Stimulated activated CD4-positive, alpha-beta T cell treated with anti-CD3 and anti-CD28 coated beads, Interleukin-2, amount 100 ng/mL, for 4 hours (primary cell): ENCODE measurements at regions not wholly inside any gene's neighbourhood (a gene's known extent, or its start where the extent isn't known, plus 50 kb on each side); places are given as distances from the start of the nearest gene placed in this dataset.
A peak's percentile ranks its signal among the peaks of the same experiment; 100 is the strongest.
"Not testable (repeated sequence)": the region's sequence is repeated elsewhere in the genome, so short reads cannot be mapped to it uniquely, and the experiment has no call there.

Experiments
- DNase-seq: peaks from one replicate; pipeline ENCODE4 v3.0.0-alpha.2; 2020; ENCODE audit warnings: low read depth

DNA sequence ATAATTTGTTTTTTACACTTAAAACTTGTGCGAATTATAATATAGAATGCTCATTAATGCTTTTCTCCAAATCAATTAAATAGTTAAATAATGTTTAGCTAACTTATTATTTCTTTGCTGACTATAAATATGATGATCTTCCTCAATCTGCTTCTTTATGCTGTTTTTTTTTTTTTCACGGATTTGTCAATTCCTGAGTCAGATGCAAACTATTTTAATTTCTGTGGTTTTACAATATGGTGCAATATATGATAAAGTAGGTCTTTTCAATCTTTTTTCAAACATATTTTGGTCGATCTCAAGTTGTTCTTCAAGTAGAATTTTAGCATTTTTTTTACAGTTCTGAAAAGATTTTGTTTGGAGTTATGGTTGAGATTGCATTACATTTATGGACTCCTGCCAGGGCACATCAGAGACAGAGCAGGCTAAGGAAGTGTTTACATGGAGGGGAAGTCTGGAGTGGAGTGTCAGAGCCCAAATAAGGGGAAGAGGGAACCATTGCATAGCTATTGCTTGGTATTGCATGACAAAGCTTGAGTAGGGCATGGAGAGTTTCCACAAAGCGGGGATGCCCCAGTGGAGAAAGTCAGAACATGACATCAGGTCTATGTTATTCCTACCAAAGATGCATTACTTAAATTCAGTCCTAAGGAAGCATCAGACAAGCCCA, 204.4 kb downstream of the OTUD1 start:
- no peak for DNase-seq

DNA sequence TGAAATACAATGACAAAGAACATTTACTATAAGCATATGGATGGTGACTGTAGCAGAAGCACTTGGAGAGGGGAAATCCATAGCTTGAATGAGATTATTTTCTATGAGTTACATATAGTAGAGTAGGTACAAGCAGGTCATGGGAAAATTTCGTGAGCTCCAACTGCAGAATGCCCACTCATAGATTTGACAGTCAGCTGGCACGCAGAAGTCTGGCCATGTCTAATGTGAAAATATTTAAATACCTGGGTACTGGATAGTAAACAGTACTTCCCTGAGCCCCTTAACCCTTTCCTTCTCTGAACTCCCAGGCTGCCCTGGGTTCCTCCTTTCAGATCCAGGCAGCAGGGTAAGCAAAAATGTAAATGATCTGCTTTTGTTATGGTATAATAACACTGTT, 209.7 kb downstream of the OTUD1 start:
- DNase-seq = no peak

DNA sequence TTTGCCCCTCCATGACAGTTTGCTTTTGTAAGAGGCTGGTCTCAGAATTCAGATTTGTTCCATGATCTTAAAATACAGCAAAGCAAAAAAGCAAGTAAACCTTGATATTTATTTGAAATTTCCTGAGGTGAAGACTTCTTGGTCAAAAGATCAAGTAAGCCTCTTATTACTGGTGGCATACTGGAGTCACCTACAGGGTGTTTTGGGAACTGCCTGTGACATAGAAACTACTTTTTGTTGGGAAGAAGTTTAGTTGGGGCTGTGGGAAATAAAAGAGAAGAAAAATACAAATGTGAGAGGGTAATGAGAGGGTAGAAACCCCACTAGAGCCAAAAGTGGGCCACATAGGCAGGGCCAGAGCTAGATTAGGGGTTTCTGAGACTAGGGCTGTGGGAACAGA, 217.9 kb downstream of the OTUD1 start:
- DNase-seq = no peak

DNA sequence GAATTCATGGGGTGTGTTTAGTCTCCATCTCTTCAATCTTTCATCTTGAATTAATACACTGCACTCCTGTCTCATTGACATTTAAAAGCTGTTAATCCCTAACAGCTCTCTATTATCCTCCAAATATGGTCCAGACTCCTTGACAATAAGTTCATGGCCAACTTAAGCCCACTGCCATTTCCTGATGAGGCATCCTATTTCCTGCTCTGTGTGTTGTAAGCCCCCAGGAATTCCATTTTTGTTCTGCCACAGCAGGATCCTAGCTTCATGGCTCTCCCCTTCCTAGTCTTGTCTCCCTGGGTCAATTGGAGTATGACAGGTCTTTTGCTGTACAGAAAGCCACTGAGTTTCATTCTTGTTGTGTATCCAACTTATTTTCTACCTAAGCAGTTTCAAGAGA, 218.8 kb downstream of the OTUD1 start:
- DNase-seq = no peak

DNA sequence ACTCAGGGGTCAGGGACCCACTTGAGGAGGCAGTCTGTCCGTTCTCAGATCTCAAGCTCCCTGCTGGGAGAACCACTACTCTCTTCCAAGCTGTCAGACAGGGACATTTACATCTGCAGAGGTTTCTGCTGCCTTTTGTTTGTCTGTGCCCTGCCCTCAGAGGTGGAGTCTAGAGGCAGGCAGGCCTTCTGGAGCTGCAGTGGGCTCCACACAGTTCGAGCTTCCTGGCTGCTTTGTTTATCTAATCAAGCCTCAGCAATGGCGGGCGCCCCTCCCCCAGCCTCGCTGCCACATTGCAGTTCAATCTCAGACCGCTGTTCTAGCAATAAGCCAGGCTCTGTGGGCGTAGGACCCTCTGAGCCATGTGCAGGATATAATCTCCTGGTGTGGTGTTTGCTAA, 233.0 kb downstream of the OTUD1 start:
- not testable (repeated sequence) for DNase-seq

DNA sequence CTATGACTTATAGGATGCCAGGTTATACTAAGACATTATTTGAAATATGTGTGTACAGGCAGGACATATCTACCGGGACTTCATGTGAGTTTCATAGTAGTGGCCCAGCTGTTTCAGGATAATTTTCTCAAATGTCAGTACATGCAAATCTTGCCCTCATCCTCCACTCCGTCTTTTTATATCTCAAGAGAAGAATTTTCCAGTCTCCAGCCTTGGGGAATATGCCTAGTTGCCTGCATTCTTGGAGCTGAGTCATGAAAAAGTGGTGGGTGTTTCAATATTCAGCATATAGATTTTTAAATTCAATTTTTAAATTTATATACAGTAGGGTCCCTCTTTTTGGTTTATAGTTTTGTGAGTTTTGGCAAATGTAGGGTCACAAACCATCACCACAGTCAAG, 236.7 kb downstream of the OTUD1 start:
- DNase-seq = no peak

DNA sequence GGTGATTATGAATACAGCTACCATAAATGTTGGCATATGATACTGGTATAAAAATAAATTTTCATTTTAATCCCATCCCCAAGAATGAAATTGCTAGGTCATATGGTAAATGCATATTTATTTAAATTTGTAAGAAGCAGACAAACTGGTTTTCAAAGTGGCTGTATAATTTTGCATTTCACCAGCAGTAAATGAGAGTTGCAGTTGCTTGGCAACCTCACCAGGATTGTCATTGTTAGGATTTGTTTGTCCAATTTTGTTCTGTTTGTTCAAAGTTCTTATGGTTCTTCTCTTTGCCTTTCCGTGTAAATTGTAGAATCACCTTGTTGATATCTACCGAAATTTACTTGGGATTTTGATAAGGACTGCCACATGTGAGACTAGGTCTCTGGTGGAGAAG, 237.4 kb downstream of the OTUD1 start:
- no peak for DNase-seq

DNA sequence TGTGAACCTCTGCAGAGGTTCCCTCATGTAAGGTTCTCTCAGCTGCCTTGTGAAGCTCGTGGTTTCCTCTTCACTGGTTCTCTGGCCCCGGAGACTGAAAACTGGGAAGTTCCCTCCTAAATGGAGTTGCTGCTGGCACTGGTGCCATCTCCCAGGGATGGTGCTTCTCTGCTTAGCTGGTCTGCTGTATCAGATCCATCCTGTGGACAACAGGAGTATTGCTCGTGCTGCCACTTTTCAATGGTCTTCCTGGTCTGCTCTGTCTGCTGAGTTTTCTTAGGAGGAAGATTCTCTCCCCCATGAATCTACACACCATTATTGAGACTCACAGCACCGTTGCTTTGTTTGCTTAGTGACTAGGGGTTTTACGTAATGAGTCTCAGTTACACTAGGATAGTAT, 247.8 kb downstream of the OTUD1 start:
- DNase-seq = no peak

DNA sequence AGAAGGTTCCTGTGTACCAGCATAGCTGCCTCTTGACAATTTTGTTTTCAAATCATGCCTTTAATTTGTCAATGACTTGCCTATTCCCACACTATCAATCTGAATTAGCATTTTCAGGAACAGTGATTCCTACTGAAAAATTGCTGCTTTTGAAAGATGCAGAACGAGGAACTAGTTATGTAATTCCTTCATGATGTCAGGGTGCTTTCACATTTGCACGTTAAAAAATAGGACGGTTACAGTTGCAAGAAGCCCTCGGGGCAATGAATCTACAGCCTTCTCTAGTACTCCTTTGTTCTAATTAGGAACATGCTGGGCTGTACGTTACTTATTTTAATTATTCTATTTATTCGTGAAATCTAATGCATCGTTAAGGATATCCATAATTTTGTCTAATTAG, 253.9 kb downstream of the OTUD1 start:
- no peak for DNase-seq

DNA sequence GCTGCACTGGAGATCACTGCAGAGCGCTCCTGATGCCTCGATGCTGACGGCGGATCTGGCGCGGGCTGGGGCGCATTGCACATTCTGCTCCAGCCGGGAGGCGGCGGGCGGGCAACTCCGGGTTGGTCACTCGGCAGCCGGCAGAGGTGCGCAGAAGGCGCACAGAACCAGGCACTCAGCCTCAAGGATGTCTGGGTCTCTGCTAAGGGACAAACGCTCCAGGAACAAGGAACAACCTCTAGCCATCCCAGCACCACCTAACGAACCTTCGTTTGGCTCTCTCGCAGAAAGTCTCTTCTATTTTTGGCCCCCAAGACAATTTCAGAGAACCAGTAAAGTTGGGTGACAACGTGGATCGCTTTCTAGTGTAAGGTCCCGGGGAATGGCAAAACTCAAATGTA, 254.6 kb downstream of the OTUD1 start:
- no peak for DNase-seq

DNA sequence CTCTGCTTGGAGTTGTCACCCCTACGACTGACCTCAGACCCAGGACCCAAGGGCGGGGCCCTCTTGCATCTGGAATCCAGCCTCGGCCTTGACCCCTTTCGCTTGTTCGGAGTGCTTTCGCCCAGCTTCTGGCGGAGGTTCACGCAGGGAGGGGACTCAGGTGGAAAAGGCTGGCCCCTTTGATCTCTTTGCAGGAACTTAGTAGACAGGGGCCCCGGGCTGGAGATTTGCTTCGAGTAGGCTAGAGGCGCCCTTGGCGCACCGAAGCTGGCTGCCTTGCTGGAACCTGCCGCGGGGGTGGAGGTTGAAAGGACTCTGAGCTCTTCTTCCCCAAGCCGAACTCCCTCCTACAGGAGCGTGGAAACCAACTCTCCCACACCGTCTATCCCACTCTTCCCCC, 255.1 kb downstream of the OTUD1 start:
- no peak for DNase-seq

DNA sequence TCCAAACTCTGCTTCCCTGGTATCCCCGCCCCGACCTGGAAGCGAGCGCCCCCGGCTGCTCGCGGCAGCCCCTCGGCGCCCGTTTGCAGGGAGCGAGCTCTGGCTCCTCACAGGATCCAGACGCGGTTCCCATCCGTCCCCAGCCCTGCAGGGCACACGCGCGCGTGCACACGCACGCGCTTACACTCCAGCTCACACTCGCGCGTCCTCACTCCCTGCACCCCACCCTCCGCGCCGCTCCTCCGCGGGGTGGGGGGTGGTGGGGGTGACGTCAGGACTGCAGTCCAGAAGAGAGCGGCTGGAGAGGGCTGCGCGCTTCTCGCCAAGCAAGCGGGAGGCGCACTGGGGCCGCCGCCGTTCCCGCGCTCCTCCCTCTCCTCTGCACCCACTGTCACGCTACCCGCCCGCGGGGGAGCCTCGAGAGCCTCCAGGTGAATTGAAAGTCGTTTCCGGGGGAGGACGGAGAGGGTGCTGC, 255.6 kb downstream of the OTUD1 start:
- DNase-seq = no peak

DNA sequence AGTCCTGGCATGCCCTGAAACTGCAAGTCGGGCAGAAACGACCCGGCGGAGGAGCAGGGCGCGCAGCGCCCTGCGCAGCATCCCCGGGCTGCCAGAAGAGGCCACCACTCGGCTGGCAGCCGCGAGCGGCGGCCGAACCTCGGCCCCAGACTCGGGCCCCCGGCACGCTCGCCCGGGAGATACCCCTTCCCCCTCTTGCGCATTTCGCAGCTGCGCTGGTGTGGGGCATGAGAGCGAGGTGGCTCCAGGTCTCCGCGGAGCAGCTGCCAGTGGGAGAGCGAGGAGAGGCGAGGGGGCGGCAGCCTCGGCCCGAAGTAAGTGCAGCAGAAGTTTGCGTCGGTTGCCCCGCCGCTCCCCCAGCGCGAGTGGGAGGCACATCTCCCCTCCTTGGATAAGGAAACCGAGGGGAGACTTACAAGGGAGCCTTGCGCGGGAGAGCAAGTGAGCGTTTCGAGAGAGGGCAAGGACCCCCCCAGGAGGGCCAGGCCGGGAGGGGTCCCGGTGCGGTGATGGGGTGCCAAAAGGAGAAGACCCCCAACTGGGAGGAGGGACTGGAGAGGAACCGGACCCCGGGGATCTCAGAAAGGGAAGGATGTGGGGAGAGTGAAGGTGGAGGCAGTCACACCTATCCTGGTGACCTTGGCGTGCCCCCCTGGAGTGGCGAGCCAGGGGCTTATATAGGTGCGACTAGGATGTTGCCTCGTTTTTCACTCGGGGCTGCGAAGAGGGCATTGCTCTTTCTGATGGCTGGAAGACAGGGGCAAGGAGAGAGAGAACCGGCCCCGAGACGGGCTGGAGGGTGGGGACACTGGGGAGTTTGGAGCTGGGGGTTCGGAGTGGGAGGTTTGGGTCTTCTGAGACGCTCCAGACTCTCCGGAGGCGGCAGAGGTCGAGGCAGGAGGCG, 256.3 kb downstream of the OTUD1 start:
- no peak for DNase-seq

DNA sequence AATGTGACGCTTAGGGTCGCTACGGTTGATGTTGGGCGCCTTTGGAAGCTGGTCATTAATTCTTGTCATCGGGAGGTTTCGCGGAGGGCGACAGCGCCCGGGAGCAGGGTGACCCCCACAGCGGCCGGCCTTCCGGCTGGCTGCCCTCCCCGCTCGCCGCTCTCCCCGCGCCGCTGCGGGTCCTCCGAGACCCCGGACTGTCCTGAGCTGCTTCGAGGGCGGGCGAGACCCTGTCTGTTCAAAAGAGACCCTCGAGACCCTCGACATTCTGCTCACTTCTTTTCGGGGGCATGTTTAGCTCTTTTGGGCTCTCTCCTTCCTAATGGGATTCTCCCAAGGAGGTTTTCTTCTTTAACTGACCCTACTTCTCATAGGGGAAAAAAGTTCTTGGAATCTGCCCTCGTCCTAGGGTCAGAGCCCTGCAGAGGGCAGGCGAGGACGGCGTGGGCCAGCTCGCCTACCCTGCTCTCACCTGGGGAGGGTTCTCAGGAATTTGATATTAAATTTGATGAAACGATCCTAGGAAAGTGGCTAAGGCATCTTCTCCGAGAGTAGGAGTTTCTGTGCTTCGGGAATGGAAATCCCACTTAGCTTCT, 257.0 kb downstream of the OTUD1 start:
- DNase-seq = no peak

DNA sequence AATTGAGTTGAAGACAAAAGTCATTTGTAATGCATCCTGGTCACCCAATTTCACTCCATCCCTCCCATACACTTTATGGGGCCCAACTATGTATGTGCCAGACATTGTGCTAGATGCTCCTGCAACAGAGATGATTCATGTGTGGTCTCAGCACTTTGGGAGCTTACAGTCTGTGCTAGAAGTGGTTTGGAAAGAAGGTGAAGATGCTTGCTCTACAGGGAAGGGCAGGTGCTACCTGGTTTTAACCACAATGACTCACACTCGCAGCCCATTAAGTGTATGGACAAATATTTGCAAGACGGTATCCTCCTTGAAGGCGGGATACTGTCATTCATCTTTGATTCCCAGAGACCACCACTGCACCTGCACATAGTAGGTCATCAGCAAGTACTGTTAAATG, 257.6 kb downstream of the OTUD1 start:
- DNase-seq = no peak

DNA sequence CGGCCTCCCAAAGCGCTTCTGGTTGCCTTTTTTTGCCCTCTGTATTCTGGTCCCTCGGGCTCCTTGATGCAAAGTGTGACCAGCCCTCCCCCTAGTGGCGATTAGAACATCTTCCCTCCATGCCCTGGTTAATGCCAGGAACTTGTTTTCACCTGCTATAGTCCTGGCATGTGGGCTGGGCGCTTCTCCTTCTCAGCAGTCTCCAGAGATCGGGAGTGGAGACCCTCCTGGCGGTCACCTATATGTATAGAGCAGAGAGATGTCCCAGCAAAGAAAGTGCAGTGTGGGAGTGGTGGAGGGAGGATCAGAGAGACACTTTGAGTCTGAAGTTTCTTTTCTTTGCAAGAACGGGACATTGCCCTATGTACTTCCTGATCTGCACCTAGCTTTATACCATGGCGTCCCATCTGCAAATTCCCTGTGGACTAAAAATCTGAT, 264.1 kb downstream of the OTUD1 start:
- DNase-seq = peak; percentile 29

DNA sequence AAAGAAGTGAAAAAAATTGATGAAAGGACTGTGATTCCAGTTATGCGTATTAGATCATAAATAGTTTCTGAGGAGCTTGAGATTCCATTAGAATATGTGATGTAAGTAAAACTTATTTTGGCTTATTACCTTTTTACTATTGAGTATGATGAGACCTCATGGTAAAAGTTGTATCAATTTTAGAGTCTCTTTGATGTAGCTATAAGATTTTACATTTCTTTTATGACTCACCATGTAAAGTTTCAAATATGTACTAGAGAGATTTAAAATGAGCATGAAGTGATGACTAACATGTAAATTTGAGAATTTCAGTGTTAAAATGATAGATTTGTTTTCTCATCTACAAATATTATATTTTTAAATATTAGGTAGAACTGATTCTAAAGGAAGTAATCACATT, 276.5 kb downstream of the OTUD1 start:
- DNase-seq = no peak

DNA sequence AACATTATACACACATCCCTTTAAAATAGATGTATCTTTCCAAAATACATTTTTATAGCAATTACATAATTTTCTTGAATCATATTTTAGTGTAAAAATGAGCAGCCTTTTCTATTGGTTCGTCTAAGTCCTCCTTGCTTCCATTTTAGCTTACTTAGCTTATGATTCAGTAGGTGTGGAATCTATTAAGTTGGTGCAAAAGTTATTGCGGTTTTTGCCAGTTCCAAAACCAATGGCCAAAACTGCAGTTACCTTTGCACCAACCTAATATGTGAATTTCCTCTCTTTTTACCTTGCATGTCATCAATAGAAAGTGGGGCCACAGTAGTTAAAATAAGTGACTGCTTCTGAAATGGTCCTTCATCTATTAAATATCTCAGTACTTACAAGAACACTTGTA, 279.0 kb downstream of the OTUD1 start:
- DNase-seq = no peak

DNA sequence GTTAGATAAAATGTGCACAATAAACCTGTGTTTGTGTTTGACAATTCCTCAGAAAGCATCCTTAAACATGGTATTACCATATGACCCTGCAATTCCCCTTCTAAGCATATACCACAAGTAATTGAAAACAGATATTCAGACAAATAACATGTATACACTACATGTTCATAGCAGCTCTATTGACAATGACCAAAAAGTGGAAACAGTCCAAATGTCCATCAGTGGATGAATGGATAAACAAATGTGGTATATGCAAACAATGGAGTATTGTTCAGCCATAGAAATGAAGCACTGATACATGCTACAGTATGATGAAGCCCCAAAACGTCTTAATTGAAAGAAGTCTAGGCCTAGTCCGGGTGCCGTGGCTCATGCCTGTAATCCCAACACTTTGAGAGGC, 280.1 kb downstream of the OTUD1 start:
- no peak for DNase-seq

DNA sequence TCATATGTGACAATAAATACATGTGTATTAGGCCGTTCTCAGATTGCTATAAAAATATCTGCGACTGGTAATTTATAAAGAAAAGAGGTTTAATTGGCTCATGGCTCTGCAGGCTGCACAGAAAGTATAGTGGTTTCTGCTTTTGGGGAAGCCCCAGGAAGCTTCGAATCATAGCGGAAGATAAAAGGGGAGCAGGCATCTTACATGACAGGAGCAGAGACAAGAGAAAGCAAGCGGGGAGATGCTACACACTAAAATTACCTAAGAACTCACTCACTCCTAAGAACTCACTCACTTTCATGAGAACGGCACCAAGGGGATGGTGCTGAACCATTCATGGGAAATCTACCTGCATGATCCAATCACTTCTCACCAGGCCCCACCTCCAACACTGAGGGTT, 284.9 kb downstream of the OTUD1 start:
- DNase-seq = no peak

DNA sequence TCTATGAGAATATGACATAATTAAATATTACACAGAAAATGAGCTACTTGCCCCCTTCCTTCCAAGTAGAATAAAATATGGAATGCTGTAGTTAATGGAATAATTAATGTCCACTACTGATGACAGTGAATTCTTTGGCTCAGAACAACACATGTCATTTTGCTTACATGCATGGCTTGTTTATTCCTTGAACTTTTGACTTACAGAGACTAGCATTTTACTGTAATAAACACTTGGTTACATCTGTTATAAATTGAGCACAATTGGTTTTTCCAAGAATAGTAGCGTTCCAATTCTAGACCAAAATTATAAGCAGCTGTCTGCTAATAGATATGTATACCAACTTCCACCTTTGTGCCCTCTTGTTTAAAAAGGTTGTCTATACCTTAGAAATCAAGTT, 286.7 kb downstream of the OTUD1 start:
- DNase-seq = no peak

DNA sequence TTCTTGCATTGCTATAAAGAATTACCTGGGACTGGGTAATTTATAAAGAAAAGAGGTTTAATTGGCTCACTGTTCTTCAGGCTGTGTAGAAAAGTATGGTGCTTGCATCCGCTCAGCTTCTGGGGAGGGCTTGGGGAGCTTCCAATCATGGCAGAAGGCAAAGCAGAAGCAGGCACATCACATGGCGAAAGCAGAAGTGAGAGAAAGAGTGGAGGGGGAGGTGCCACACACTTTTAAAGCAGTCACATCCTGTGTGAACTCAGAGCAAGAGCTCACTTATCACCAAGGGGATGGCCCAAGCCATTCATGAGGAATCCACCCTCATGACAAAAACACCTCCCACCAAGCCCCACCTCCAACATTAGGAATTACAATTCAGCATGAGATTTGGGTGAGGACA, 303.5 kb downstream of the OTUD1 start:
- no peak for DNase-seq

DNA sequence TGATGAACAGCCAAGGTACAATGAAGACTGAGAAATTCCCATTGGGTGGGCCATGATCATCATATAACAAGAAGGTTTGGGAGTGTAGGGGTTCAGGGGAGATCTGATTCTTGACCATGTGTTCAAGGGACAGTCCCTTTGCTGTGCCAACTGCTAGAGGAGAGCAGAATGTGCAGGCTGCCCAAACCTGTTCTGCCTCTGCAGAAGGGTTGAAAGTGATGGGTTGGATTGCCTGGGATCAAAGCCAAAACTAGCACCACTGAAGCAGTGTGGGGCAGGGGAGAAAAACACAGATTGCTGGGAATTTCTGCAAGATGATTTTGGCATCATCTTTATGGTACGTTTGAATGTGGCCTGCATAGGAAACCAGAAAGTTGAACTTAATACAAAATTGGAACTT, 303.9 kb downstream of the OTUD1 start:
- DNase-seq = no peak
